Putamen (tissue), 1 donor: ENCODE measurements at regions not wholly inside any gene's neighbourhood (a gene's known extent, or its start where the extent isn't known, plus 50 kb on each side); places are given as distances from the start of the nearest gene placed in this dataset.

Experiments
- DNase-seq: peaks from one replicate; pipeline ENCODE4 v3.0.0-alpha.2; 2016; ENCODE audit warnings: low spot score

GRCh38 chr18:40056079-40056692, 1898.8 kb upstream of the PIK3C3 start:
- no peak for DNase-seq

- DNase-seq = no peak
Observed at GRCh38 chr18:40055262-40055661, 1899.8 kb upstream of the PIK3C3 start.

- DNase-seq = no peak
Observed at GRCh38 chr18:40049716-40050115, 1905.3 kb upstream of the PIK3C3 start.

GRCh38 chr18:40048886-40049650, 1906.0 kb upstream of the PIK3C3 start:
- DNase-seq = no peak

GRCh38 chr18:40048253-40048652, 1906.8 kb upstream of the PIK3C3 start:
- no peak for DNase-seq

GRCh38 chr18:40046596-40046995, 1908.4 kb upstream of the PIK3C3 start:
- no peak for DNase-seq

- DNase-seq = no peak
Observed at GRCh38 chr18:40041951-40042350, 1913.1 kb upstream of the PIK3C3 start.

- DNase-seq = no peak
Observed at GRCh38 chr18:40040574-40040973, 1914.5 kb upstream of the PIK3C3 start.

GRCh38 chr18:40037356-40037755, 1917.7 kb upstream of the PIK3C3 start:
- DNase-seq = no peak

GRCh38 chr18:40036861-40037260, 1918.2 kb upstream of the PIK3C3 start:
- DNase-seq = no peak

- DNase-seq = no peak
Observed at GRCh38 chr18:40035966-40036365, 1919.1 kb upstream of the PIK3C3 start.

- DNase-seq = no peak
Observed at GRCh38 chr18:40032076-40032475, 1923.0 kb upstream of the PIK3C3 start.

- no peak for DNase-seq
Observed at GRCh38 chr18:40031435-40031834, 1923.6 kb upstream of the PIK3C3 start.

- DNase-seq = no peak
Observed at GRCh38 chr18:40019797-40020392, 1935.1 kb upstream of the PIK3C3 start.

GRCh38 chr18:40018266-40018665, 1936.8 kb upstream of the PIK3C3 start:
- no peak for DNase-seq

GRCh38 chr18:40017021-40017420, 1938.0 kb upstream of the PIK3C3 start:
- no peak for DNase-seq

GRCh38 chr18:40016405-40016804, 1938.6 kb upstream of the PIK3C3 start:
- no peak for DNase-seq

GRCh38 chr18:40013001-40013609, 1941.9 kb upstream of the PIK3C3 start:
- peak; percentile 7 for DNase-seq

- no peak for DNase-seq
Observed at GRCh38 chr18:40011201-40011600, 1943.8 kb upstream of the PIK3C3 start.

- no peak for DNase-seq
Observed at GRCh38 chr18:40006634-40007033, 1948.4 kb upstream of the PIK3C3 start.

- DNase-seq = no peak
Observed at GRCh38 chr18:40004246-40004645, 1950.8 kb upstream of the PIK3C3 start.

- no peak for DNase-seq
Observed at GRCh38 chr18:39998317-39998716, 1956.7 kb upstream of the PIK3C3 start.

- no peak for DNase-seq
Observed at GRCh38 chr18:39994498-39994897, 1960.5 kb upstream of the PIK3C3 start.
